ENCODE measurements at regions not wholly inside any gene's neighbourhood (a gene's known extent, or its start where the extent isn't known, plus 50 kb on each side); places are given as distances from the start of the nearest gene placed in this dataset.

DNA sequence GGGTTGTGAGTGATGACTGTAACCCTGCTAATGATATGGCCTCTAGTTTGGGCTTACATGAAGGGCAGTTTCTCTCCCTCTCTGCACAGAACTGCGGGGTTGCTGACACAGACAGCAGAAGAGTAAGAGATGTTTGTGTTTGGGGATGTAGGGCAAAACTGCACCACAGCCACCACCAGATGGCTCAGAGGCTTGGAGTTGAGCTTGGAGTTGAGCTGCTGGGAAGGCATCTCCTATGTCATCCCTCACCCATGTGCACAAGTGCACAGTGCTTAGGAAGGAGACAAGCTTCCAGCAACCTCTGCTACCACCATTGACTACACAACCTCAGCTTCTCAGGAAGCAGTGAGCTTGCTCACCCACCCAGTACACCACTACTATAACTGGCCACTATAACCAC, 303.9 kb upstream of the DEFB112 start:
- H2AFZ ChIP-seq (ENCODE audit: low read length) = no peak overlapping the region
- DNase-seq (ENCODE audit: insufficient read length, low spot score, missing footprints) = no peak
- no peaks in the 10 kb centered on the region for H3K36me3 ChIP-seq (ENCODE audit: insufficient read depth, low read length)
- H3K4me1 ChIP-seq (ENCODE audit: insufficient read depth, low read length) = no peaks in the 10 kb centered on the region
- H4K20me1 ChIP-seq (ENCODE audit: insufficient read depth, low read length) = no peaks in the 10 kb centered on the region
- H3K27me3 ChIP-seq (ENCODE audit: insufficient read depth, low read length) = no peaks in the 10 kb centered on the region
- TF ChIP-seq, protein P1, sequence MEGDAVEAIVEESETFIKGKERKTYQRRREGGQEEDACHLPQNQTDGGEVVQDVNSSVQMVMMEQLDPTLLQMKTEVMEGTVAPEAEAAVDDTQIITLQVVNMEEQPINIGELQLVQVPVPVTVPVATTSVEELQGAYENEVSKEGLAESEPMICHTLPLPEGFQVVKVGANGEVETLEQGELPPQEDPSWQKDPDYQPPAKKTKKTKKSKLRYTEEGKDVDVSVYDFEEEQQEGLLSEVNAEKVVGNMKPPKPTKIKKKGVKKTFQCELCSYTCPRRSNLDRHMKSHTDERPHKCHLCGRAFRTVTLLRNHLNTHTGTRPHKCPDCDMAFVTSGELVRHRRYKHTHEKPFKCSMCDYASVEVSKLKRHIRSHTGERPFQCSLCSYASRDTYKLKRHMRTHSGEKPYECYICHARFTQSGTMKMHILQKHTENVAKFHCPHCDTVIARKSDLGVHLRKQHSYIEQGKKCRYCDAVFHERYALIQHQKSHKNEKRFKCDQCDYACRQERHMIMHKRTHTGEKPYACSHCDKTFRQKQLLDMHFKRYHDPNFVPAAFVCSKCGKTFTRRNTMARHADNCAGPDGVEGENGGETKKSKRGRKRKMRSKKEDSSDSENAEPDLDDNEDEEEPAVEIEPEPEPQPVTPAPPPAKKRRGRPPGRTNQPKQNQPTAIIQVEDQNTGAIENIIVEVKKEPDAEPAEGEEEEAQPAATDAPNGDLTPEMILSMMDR (IDR thresholded peaks at IDR 0.05; ENCODE audit: extremely low read depth, low read depth, low read length) = no peak
- no peak overlapping the region for H3K27ac ChIP-seq (ENCODE audit: low read depth, low read length)
- no peaks in the 10 kb centered on the region for H3K79me2 ChIP-seq (ENCODE audit: insufficient read depth, low read length)
- H3K4me2 ChIP-seq (ENCODE audit: insufficient read depth, low read length) = no peak overlapping the region
- H3K4me3 ChIP-seq (ENCODE audit: insufficient read depth, low read length) = no peak overlapping the region
- no peaks in the 10 kb centered on the region for H3K9me3 ChIP-seq (ENCODE audit: low read depth, low read length)

DNA sequence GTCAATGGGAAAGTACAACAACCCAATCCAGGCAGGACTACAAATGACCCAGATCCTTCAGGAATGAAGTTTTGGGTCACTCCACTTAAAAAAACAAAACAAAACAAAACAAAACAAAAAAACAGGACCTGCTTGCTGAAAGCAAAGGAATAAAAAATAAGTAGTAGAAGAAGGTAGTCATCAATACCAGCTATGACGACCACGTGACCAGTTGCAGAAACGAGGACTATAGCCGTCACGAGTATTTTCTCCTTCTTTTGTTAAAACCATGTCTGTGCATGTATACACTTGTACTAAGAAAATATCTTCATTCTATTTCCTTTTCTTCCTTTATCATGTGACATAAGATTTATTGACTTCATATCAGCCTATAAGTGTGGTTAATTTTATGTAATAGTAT, 308.4 kb upstream of the DEFB112 start:
- no peaks in the 10 kb centered on the region for H3K27me3 ChIP-seq (ENCODE audit: insufficient read depth, low read length)
- no peaks in the 10 kb centered on the region for H3K36me3 ChIP-seq (ENCODE audit: insufficient read depth, low read length)
- TF ChIP-seq, protein P1 (IDR thresholded peaks at IDR 0.05; ENCODE audit: extremely low read depth, low read depth, low read length) = no peak
- H3K9me3 ChIP-seq (ENCODE audit: low read depth, low read length) = no peaks in the 10 kb centered on the region
- H3K4me3 ChIP-seq (ENCODE audit: insufficient read depth, low read length) = no peak overlapping the region
- H3K79me2 ChIP-seq (ENCODE audit: insufficient read depth, low read length) = no peaks in the 10 kb centered on the region
- no peak overlapping the region for H2AFZ ChIP-seq (ENCODE audit: low read length)
- H4K20me1 ChIP-seq (ENCODE audit: insufficient read depth, low read length) = no peaks in the 10 kb centered on the region
- H3K27ac ChIP-seq (ENCODE audit: low read depth, low read length) = no peak overlapping the region
- H3K4me1 ChIP-seq (ENCODE audit: insufficient read depth, low read length) = no peaks in the 10 kb centered on the region
- DNase-seq (ENCODE audit: insufficient read length, low spot score, missing footprints) = no peak
- no peak overlapping the region for H3K4me2 ChIP-seq (ENCODE audit: insufficient read depth, low read length)

DNA sequence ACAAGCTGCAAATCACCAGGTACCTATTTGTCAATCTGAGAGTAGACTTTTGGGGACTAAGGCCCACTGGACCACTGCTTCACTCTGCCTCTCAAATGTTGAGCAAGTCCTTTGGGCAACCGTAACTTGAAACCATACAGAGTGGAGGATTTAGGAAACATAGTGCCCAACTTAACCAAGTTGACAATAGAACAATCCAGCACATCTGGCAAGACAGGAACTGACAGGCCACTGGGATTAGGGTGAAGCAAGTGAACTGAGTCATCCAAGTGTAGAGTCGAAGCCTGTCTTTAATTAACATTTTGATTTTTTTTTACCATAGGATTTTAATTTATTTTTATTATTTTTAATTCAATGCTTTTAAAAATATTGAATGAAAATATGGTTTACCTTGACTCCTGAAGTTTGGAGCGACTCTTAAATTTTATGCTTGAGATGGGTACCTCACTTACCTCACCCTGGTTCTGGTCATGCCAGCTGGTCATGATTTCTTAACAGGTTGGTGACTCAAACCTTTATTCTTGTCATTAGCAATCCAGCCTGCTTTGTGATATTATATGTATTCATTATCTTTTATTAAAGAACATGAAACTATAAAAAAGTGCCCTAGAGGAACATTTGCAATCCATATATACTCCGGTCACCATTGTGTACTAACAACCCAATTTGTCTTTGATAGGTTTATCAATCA, 312.1 kb upstream of the DEFB112 start:
- Histone ChIP-seq H2AFZ (ENCODE audit: low read length) (no peak overlapping the region), H4K20me1 (ENCODE audit: insufficient read depth, low read length) (no peaks in the 10 kb centered on the region), H3K4me1 (ENCODE audit: insufficient read depth, low read length) (no peaks in the 10 kb centered on the region), H3K27me3 (ENCODE audit: insufficient read depth, low read length) (no peaks in the 10 kb centered on the region), H3K27ac (ENCODE audit: low read depth, low read length) (no peak overlapping the region), H3K9me3 (ENCODE audit: low read depth, low read length) (no peaks in the 10 kb centered on the region), H3K79me2 (ENCODE audit: insufficient read depth, low read length) (no peaks in the 10 kb centered on the region), H3K36me3 (ENCODE audit: insufficient read depth, low read length) (no peaks in the 10 kb centered on the region), H3K4me3 (ENCODE audit: insufficient read depth, low read length) (no peak overlapping the region), H3K4me2 (ENCODE audit: insufficient read depth, low read length) (no peak overlapping the region)
- no peak for DNase-seq (ENCODE audit: insufficient read length, low spot score, missing footprints)
- TF ChIP-seq, protein P1 (IDR thresholded peaks at IDR 0.05; ENCODE audit: extremely low read depth, low read depth, low read length) = no peak

DNA sequence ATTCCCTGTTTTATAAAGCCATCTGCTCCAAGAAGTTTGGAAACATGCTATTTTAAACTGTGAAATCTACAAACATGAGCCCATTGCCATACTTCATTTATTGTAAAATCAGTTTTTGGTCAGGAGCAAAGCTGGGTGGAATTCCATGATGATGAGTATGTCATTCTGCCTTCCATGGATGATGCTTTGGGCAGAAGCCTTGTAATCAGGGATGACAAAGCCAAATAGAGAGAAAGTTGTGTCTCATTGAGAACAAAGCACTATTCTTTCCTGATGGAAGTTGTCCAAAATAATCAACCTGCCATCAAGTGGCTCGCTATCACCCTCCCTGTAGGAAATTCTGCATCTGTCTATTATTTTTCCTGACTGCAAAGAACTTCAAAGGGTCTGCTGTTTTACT, 313.0 kb upstream of the DEFB112 start:
- Histone ChIP-seq H3K79me2 (ENCODE audit: insufficient read depth, low read length) (no peaks in the 10 kb centered on the region), H2AFZ (ENCODE audit: low read length) (no peak overlapping the region), H3K4me3 (ENCODE audit: insufficient read depth, low read length) (no peak overlapping the region), H3K4me2 (ENCODE audit: insufficient read depth, low read length) (no peak overlapping the region), H3K27me3 (ENCODE audit: insufficient read depth, low read length) (no peaks in the 10 kb centered on the region), H3K9me3 (ENCODE audit: low read depth, low read length) (no peaks in the 10 kb centered on the region), H3K36me3 (ENCODE audit: insufficient read depth, low read length) (no peaks in the 10 kb centered on the region), H3K27ac (ENCODE audit: low read depth, low read length) (no peak overlapping the region), H3K4me1 (ENCODE audit: insufficient read depth, low read length) (no peaks in the 10 kb centered on the region), H4K20me1 (ENCODE audit: insufficient read depth, low read length) (no peaks in the 10 kb centered on the region)
- no peak for DNase-seq (ENCODE audit: insufficient read length, low spot score, missing footprints)
- TF ChIP-seq, protein P1 (IDR thresholded peaks at IDR 0.05; ENCODE audit: extremely low read depth, low read depth, low read length) = no peak

Data from osteoblast (primary cell).